Ectodermal cell (in vitro differentiated cells): ENCODE measurements at regions not wholly inside any gene's neighbourhood (a gene's known extent, or its start where the extent isn't known, plus 50 kb on each side); places are given as distances from the start of the nearest gene placed in this dataset.
"Not testable (repeated sequence)": the region's sequence is repeated elsewhere in the genome, so short reads cannot be mapped to it uniquely, and the experiment has no call there.

Experiments used
- H3K27ac ChIP-seq: 2 replicates; pipeline ENCODE4 v1.7.0; 2013; ENCODE audit warnings: mild to moderate bottlenecking, low read depth, low read length; ENCODE audit not compliant: insufficient read depth, poor library complexity, severe bottlenecking
- H3K27me3 ChIP-seq: 2 replicates; pipeline ENCODE4 v1.7.0; 2013; ENCODE audit warnings: mild to moderate bottlenecking, low read length; ENCODE audit not compliant: insufficient read depth, control insufficient read depth, poor library complexity, severe bottlenecking
- H3K36me3 ChIP-seq: one replicate; pipeline ENCODE4 v1.7.0; 2013; ENCODE audit warnings: low read length; ENCODE audit not compliant: control insufficient read depth, insufficient read depth
- H3K4me1 ChIP-seq: one replicate; pipeline ENCODE4 v1.7.0; 2013; ENCODE audit warnings: low read length; ENCODE audit not compliant: control insufficient read depth, insufficient read depth
- H3K4me3 ChIP-seq: 2 replicates; pipeline ENCODE4 v1.7.0; 2013; ENCODE audit warnings: low read depth, low read length, control low read depth; ENCODE audit not compliant: insufficient read depth
- H3K9me3 ChIP-seq: 2 replicates; pipeline ENCODE4 v1.7.0; 2013; ENCODE audit warnings: mild to moderate bottlenecking, low read length, moderate library complexity; ENCODE audit not compliant: control insufficient read depth
- WGBS, 2 experiments: methylation state at CpG; one replicate each; pipeline ENCODE4 v1.1.7; 2013; ENCODE audit warnings: missing lambda C conversion rate in 2 of 2; 5-methylcytosine and 5-hydroxymethylcytosine counted together

- WGBS, 2 experiments: 83 to 92% methylated on average over 5 to 6 of the region's 6 CpGs
- Histone ChIP-seq H3K36me3 (no peaks in the 10 kb centered on the region), H3K27me3 (no peaks in the 10 kb centered on the region), H3K4me3 (no peak overlapping the region), H3K27ac (no peak overlapping the region), H3K4me1 (no peaks in the 10 kb centered on the region), H3K9me3 (no peaks in the 10 kb centered on the region)
These were observed 87.7 kb upstream of the NOX3 start for GRCh38 chr6:155543166-155543847.

GRCh38 chr6:155542036-155542435 lies 86.4 kb upstream of the NOX3 start:
- Histone ChIP-seq H3K27ac (no peak overlapping the region), H3K27me3 (no peaks in the 10 kb centered on the region), H3K36me3 (no peaks in the 10 kb centered on the region), H3K4me3 (no peak overlapping the region), H3K9me3 (no peaks in the 10 kb centered on the region), H3K4me1 (no peaks in the 10 kb centered on the region)
- WGBS, 2 experiments: 93 to 94% methylated on average over 4 of the region's 4 CpGs

GRCh38 chr6:155538708-155539390 lies 83.2 kb upstream of the NOX3 start:
- no peaks in the 10 kb centered on the region for H3K9me3 ChIP-seq
- no peak overlapping the region for H3K27ac ChIP-seq
- H3K27me3 ChIP-seq: no peaks in the 10 kb centered on the region
- 90% methylated on average over 3 of the region's 3 CpGs for WGBS, 2 experiments
- no peaks in the 10 kb centered on the region for H3K4me1 ChIP-seq
- H3K36me3 ChIP-seq: no peaks in the 10 kb centered on the region
- H3K4me3 ChIP-seq: no peak overlapping the region

GRCh38 chr6:155534678-155535077 lies 79.0 kb upstream of the NOX3 start:
- Histone ChIP-seq H3K4me3 (no peak overlapping the region), H3K36me3 (no peaks in the 10 kb centered on the region), H3K27me3 (no peaks in the 10 kb centered on the region), H3K27ac (no peak overlapping the region), H3K9me3 (no peaks in the 10 kb centered on the region), H3K4me1 (no peaks in the 10 kb centered on the region)
- 100% methylated on average over 2 of the region's 2 CpGs for WGBS, 2 experiments

GRCh38 chr6:155530219-155530834 lies 74.7 kb upstream of the NOX3 start:
- Histone ChIP-seq H3K27me3 (no peaks in the 10 kb centered on the region), H3K27ac (no peak overlapping the region), H3K36me3 (no peaks in the 10 kb centered on the region), H3K4me1 (no peaks in the 10 kb centered on the region), H3K9me3 (no peaks in the 10 kb centered on the region), H3K4me3 (no peak overlapping the region)
- 17 to 24% methylated on average over 2 of the region's 4 CpGs for WGBS, 2 experiments

- 89% methylated on average over 7 of the region's 7 CpGs for WGBS, 2 experiments
- H3K27ac ChIP-seq: not testable (repeated sequence)
These were observed 74.2 kb upstream of the NOX3 start for GRCh38 chr6:155529814-155530213.

GRCh38 chr6:155528982-155529453 lies 73.4 kb upstream of the NOX3 start:
- Histone ChIP-seq H3K4me3 (no peak overlapping the region), H3K27me3 (no peaks in the 10 kb centered on the region), H3K9me3 (no peaks in the 10 kb centered on the region), H3K27ac (no peak overlapping the region), H3K36me3 (no peaks in the 10 kb centered on the region), H3K4me1 (peaks cover 5% of the 10 kb centered on the region)
- 85 to 100% methylated on average over 2 of the region's 2 CpGs for WGBS, 2 experiments

More at GRCh38 chr6:155529814-155530213, 74.2 kb upstream of the NOX3 start:
- H3K27me3 ChIP-seq, H3K4me3 ChIP-seq, H3K9me3 ChIP-seq, H3K4me1 ChIP-seq, H3K36me3 ChIP-seq: not testable (repeated sequence)

GRCh38 chr6:155528335-155528734 lies 72.7 kb upstream of the NOX3 start:
- no peak overlapping the region for H3K27ac ChIP-seq
- 71 to 94% methylated on average over 1 of the region's 1 CpG for WGBS, 2 experiments
- H3K4me3 ChIP-seq: no peak overlapping the region

GRCh38 chr6:155527443-155527842 lies 71.8 kb upstream of the NOX3 start:
- WGBS, 2 experiments: no CpG with 5 or more reads among the region's 3 CpGs

More at GRCh38 chr6:155528335-155528734, 72.7 kb upstream of the NOX3 start:
- no peaks in the 10 kb centered on the region for H3K36me3 ChIP-seq
- no peaks in the 10 kb centered on the region for H3K9me3 ChIP-seq
- H3K27me3 ChIP-seq: no peaks in the 10 kb centered on the region
- H3K4me1 ChIP-seq: peaks cover 12% of the 10 kb centered on the region

More at GRCh38 chr6:155527443-155527842, 71.8 kb upstream of the NOX3 start:
- H3K27ac ChIP-seq: no peak overlapping the region
- H3K27me3 ChIP-seq: peaks cover 5% of the 10 kb centered on the region
- H3K4me3 ChIP-seq: no peak overlapping the region
- no peaks in the 10 kb centered on the region for H3K9me3 ChIP-seq
- H3K36me3 ChIP-seq: no peaks in the 10 kb centered on the region
- H3K4me1 ChIP-seq: peaks cover 12% of the 10 kb centered on the region
